Astrocyte (in vitro differentiated cells and primary cell): ENCODE measurements at regions not wholly inside any gene's neighbourhood (a gene's known extent, or its start where the extent isn't known, plus 50 kb on each side); places are given as distances from the start of the nearest gene placed in this dataset.

ENCODE experiments used
- DNase-seq: peaks from one replicate; pipeline ENCODE4 v3.0.0-alpha.2; 2010; ENCODE audit warnings: low read depth
- FAIRE-seq: peaks from 2 replicates; lab custom pipeline; 2011; peaks lifted over from hg19 to GRCh38; lab: Jason Lieb, UNC
- H2AFZ ChIP-seq: 2 replicates; pipeline ENCODE4 v1.6.0; 2012; ENCODE audit warnings: low read depth, low read length, inconsistent platforms
- H3K27ac ChIP-seq: 2 replicates; pipeline ENCODE4 v1.5.1; 2011; ENCODE audit warnings: low read depth, low read length, inconsistent platforms
- H3K27me3 ChIP-seq: 2 replicates; pipeline ENCODE4 v1.6.0; 2011; ENCODE audit warnings: low read length, inconsistent platforms; ENCODE audit not compliant: insufficient read depth
- H3K36me3 ChIP-seq: 2 replicates; pipeline ENCODE4 v1.5.1; 2011; ENCODE audit warnings: low read length, inconsistent platforms; ENCODE audit not compliant: insufficient read depth
- H3K4me1 ChIP-seq: 2 replicates; pipeline ENCODE4 v1.5.1; 2011; ENCODE audit warnings: low read length, inconsistent platforms; ENCODE audit not compliant: insufficient read depth
- H3K4me2 ChIP-seq: 2 replicates; pipeline ENCODE4 v1.6.0; 2012; ENCODE audit warnings: low read length, inconsistent platforms
- H3K4me3 ChIP-seq: 2 replicates; pipeline ENCODE4 v1.5.1; 2011; ENCODE audit warnings: low read depth, mild to moderate bottlenecking, low read length, inconsistent platforms; ENCODE audit not compliant: insufficient read depth
- H3K79me2 ChIP-seq: 2 replicates; pipeline ENCODE4 v1.6.0; 2012; ENCODE audit warnings: mild to moderate bottlenecking, low read length, inconsistent platforms; ENCODE audit not compliant: insufficient read depth
- H3K9ac ChIP-seq: 2 replicates; pipeline ENCODE4 v1.6.0; 2012; ENCODE audit warnings: mild to moderate bottlenecking, low read length, inconsistent platforms
- H3K9me3 ChIP-seq: 2 replicates; pipeline ENCODE4 v1.5.1; 2012; ENCODE audit warnings: low read depth, mild to moderate bottlenecking, low read length, inconsistent platforms; ENCODE audit not compliant: insufficient read depth
- H4K20me1 ChIP-seq: 2 replicates; pipeline ENCODE4 v1.6.0; 2012; ENCODE audit warnings: low read length, inconsistent platforms; ENCODE audit not compliant: insufficient read depth
- H3K27ac Mint-ChIP-seq: one replicate; pipeline ENCODE4 v1.8.0; 2021; ENCODE audit warnings: mild to moderate bottlenecking, mixed read lengths; ENCODE audit not compliant: unreplicated experiment
- H3K27me3 Mint-ChIP-seq: one replicate; pipeline ENCODE4 v1.8.0; 2021; ENCODE audit warnings: low read depth, mixed read lengths; ENCODE audit not compliant: unreplicated experiment
- H3K36me3 Mint-ChIP-seq: one replicate; pipeline ENCODE4 v1.8.0; 2021; ENCODE audit warnings: low read depth, mixed read lengths; ENCODE audit not compliant: unreplicated experiment
- H3K4me1 Mint-ChIP-seq: one replicate; pipeline ENCODE4 v1.8.0; 2021; ENCODE audit warnings: low read depth, mixed read lengths; ENCODE audit not compliant: unreplicated experiment
- H3K4me3 Mint-ChIP-seq: one replicate; pipeline ENCODE4 v1.8.0; 2021; ENCODE audit warnings: mild to moderate bottlenecking, moderate library complexity, mixed read lengths; ENCODE audit not compliant: unreplicated experiment
- H3K9me3 Mint-ChIP-seq: one replicate; pipeline ENCODE4 v1.8.0; 2021; ENCODE audit warnings: mild to moderate bottlenecking, mixed read lengths; ENCODE audit not compliant: unreplicated experiment
- EZH2 ChIP-seq: IDR thresholded peaks from 2 replicates; pipeline ENCODE4 v1.6.1; 2012; ENCODE audit warnings: mild to moderate bottlenecking, low read length, inconsistent platforms; ENCODE audit not compliant: insufficient read depth
- TF ChIP-seq, protein P1 (sequence below): IDR thresholded peaks from 2 replicates; pipeline ENCODE4 v1.5.1; 2011; ENCODE audit warnings: low read depth, mild to moderate bottlenecking, inconsistent platforms, low read length, moderate library complexity; ENCODE audit not compliant: insufficient read depth

DNA sequence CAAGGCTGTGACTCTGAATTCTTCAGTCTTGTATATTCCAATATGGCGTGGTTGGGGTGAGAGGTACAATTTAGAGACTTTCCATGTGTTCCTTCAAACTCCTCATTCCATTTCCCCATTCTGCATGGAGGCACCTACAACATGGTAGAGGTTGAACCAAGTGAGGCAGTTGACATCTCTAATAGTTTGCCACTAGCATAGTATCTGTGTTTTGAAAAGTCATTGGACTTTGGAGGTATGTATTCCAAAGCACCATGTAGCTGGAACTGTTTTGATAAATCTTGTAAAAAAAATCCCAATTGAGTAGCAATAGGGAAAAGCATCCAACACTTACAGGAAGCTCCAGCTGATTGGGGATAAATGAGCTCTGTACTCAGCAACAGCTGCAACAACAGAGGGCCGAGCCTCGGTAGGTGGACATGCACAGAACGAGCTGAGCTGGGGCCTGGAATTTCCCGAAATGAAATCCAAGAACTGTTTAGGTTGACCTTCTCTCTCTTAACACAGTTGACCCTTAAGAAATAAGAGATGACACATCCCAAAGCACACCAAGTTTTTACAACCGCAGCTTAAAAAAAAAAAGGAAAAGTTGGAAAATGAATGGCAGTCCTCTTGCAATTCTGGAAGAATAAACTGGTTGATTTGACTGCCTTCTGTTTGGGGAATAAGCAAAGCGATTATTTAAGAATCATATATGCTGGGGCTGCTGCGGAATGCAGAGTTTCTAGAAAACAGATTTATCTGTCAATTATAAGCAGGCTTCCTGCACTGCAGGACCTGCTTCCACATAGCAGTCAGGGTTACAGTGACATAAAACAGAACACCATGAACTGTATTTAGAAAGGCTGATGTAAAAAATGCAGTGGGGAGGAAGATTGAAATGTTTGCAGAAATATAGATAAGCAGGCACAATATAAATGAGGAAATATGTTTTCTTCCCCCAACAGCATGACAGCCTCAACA, 194.6 kb upstream of the KRR1 start:
- Histone ChIP-seq H3K36me3 (no peaks in the 10 kb centered on the region), H3K27ac (peak overlapping the region; percentile 61), H2AFZ (no peak overlapping the region), H4K20me1 (no peaks in the 10 kb centered on the region), H3K27me3 (no peaks in the 10 kb centered on the region), H3K9me3 (no peaks in the 10 kb centered on the region), H3K4me1 (peaks cover 18% of the 10 kb centered on the region), H3K79me2 (no peaks in the 10 kb centered on the region), H3K4me2 (peak overlapping the region; percentile 77), H3K9ac (peak overlapping the region; percentile 56), H3K4me3 (no peak overlapping the region)
- FAIRE-seq (no peak), DNase-seq (peak; percentile 100)
- no peak overlapping the region for H3K4me3 Mint-ChIP-seq
- no peaks in the 10 kb centered on the region for H3K9me3 Mint-ChIP-seq
- no peak for TF ChIP-seq EZH2
- TF ChIP-seq, protein P1, sequence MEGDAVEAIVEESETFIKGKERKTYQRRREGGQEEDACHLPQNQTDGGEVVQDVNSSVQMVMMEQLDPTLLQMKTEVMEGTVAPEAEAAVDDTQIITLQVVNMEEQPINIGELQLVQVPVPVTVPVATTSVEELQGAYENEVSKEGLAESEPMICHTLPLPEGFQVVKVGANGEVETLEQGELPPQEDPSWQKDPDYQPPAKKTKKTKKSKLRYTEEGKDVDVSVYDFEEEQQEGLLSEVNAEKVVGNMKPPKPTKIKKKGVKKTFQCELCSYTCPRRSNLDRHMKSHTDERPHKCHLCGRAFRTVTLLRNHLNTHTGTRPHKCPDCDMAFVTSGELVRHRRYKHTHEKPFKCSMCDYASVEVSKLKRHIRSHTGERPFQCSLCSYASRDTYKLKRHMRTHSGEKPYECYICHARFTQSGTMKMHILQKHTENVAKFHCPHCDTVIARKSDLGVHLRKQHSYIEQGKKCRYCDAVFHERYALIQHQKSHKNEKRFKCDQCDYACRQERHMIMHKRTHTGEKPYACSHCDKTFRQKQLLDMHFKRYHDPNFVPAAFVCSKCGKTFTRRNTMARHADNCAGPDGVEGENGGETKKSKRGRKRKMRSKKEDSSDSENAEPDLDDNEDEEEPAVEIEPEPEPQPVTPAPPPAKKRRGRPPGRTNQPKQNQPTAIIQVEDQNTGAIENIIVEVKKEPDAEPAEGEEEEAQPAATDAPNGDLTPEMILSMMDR, result no peak
- H3K4me1 Mint-ChIP-seq, result peaks cover 23% of the 10 kb centered on the region
- H3K27me3 Mint-ChIP-seq, result no peaks in the 10 kb centered on the region
- peak overlapping the region; percentile 9 for H3K27ac Mint-ChIP-seq
- no peaks in the 10 kb centered on the region for H3K36me3 Mint-ChIP-seq

DNA sequence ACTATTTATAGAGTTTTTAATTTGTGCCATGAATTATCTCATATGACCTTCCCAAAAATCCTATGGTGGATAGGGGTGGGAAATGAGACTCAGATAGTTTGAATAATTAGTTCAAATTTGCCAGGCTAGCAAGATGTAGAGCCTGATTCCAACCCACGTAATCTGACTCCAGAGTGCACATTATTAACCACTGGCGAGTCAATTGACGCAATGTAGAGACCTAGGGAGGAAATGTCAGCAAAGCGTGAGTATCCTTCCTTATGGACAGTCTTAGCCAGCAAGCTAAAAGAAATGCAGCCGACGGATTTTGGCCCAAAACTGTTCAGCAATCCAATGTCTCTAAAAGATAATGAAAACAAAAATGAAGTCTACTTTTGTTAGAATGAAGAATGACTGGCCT, 193.3 kb upstream of the KRR1 start:
- DNase-seq (peak; percentile 84), FAIRE-seq (no peak)
- Histone ChIP-seq H3K27me3 (no peaks in the 10 kb centered on the region), H3K4me1 (peaks cover 18% of the 10 kb centered on the region), H3K9me3 (no peaks in the 10 kb centered on the region), H4K20me1 (no peaks in the 10 kb centered on the region), H3K27ac (no peak overlapping the region), H3K4me3 (no peak overlapping the region), H3K36me3 (no peaks in the 10 kb centered on the region), H3K79me2 (no peaks in the 10 kb centered on the region), H3K9ac (no peak overlapping the region), H3K4me2 (no peak overlapping the region), H2AFZ (no peak overlapping the region)
- Mint-ChIP-seq H3K4me3 (no peak overlapping the region), H3K4me1 (peaks cover 27% of the 10 kb centered on the region), H3K9me3 (no peaks in the 10 kb centered on the region), H3K27me3 (no peaks in the 10 kb centered on the region), H3K27ac (no peak overlapping the region), H3K36me3 (no peaks in the 10 kb centered on the region)
- no peak for TF ChIP-seq EZH2
- TF ChIP-seq, protein P1, result no peak

DNA sequence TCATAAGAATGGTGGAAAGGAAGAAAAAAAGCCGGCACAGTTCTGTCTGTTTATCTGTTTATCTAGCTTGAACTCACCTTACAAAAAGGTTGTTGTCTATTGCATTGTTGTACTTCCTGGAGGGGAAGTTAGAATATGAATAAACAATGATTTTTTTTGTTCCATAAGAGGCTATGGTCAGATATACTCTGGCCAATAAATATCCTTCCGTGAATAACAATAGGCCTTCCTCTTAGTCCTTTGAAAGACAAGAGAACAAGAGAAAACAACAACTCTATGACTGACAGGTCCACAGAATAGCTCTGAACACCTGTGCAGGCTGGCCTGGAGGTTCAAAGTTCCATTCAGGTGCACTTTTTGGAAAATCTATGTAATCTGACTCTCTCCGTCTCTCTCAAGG, 192.8 kb upstream of the KRR1 start:
- no peaks in the 10 kb centered on the region for H3K27me3 Mint-ChIP-seq

More for the DNA sequence above, 192.8 kb upstream of the KRR1 start:
- H3K9me3 Mint-ChIP-seq, result no peaks in the 10 kb centered on the region
- no peak overlapping the region for H3K27ac Mint-ChIP-seq
- no peak overlapping the region for H3K4me3 ChIP-seq
- H3K9ac ChIP-seq, result no peak overlapping the region
- no peak for FAIRE-seq
- H3K4me3 Mint-ChIP-seq, result no peak overlapping the region
- H3K4me1 Mint-ChIP-seq, result peaks cover 28% of the 10 kb centered on the region
- H3K79me2 ChIP-seq, result no peaks in the 10 kb centered on the region
- no peak overlapping the region for H2AFZ ChIP-seq
- no peak overlapping the region for H3K4me2 ChIP-seq
- TF ChIP-seq, protein P1, result no peak
- TF ChIP-seq EZH2, result no peak
- no peaks in the 10 kb centered on the region for H3K36me3 Mint-ChIP-seq
- DNase-seq, result no peak
- no peaks in the 10 kb centered on the region for H3K36me3 ChIP-seq
- no peak overlapping the region for H3K27ac ChIP-seq
- peaks cover 18% of the 10 kb centered on the region for H3K4me1 ChIP-seq
- H3K27me3 ChIP-seq, result no peaks in the 10 kb centered on the region
- H3K9me3 ChIP-seq, result no peaks in the 10 kb centered on the region
- H4K20me1 ChIP-seq, result no peaks in the 10 kb centered on the region
